Smooth muscle cell (in vitro differentiated cells): ENCODE measurements at regions not wholly inside any gene's neighbourhood (a gene's known extent, or its start where the extent isn't known, plus 50 kb on each side); places are given as distances from the start of the nearest gene placed in this dataset.

Experiments
- DNase-seq: peaks from one replicate; lab custom pipeline; 2025; ENCODE audit not compliant: unreplicated experiment; lab: John Stamatoyannopoulos, UW
- H2AFZ ChIP-seq: fragments of 200-600 bp; sonication (generic); 2 replicates; pipeline ENCODE4 v1.6.0; 2016; ENCODE audit warnings: antibody characterized with exemption, low read depth, mild to moderate bottlenecking
- H3F3A ChIP-seq: fragments of 200-600 bp; sonication (generic); 2 replicates; pipeline ENCODE4 v1.6.0; 2017; ENCODE audit warnings: antibody characterized with exemption, low read depth
- H3K27ac ChIP-seq: fragments of 200-600 bp; sonication (generic); 2 replicates; pipeline ENCODE4 v1.5.1; 2016; ENCODE audit warnings: low read depth, mild to moderate bottlenecking
- H3K27me3 ChIP-seq: fragments of 200-600 bp; sonication (generic); 2 replicates; pipeline ENCODE4 v1.6.1; 2016; ENCODE audit warnings: low read depth, mild to moderate bottlenecking
- H3K36me3 ChIP-seq: fragments of 200-600 bp; sonication (generic); 2 replicates; pipeline ENCODE4 v1.5.1; 2016; ENCODE audit warnings: low read depth
- H3K4me1 ChIP-seq: fragments of 200-600 bp; sonication (generic); 2 replicates; pipeline ENCODE4 v1.5.1; 2016; ENCODE audit warnings: low read depth
- H3K4me2 ChIP-seq: fragments of 200-600 bp; sonication (generic); 2 replicates; pipeline ENCODE4 v1.6.0; 2016; ENCODE audit warnings: mild to moderate bottlenecking
- H3K4me3 ChIP-seq: fragments of 200-600 bp; sonication (generic); 2 replicates; pipeline ENCODE4 v1.5.1; 2016; ENCODE audit warnings: mild to moderate bottlenecking
- H3K79me2 ChIP-seq: fragments of 200-600 bp; sonication (generic); 2 replicates; pipeline ENCODE4 v1.6.0; 2016; ENCODE audit warnings: low read depth, mild to moderate bottlenecking
- H3K9ac ChIP-seq: fragments of 200-600 bp; sonication (generic); 2 replicates; pipeline ENCODE4 v1.6.0; 2016; ENCODE audit warnings: low read depth
- H3K9me3 ChIP-seq: fragments of 200-600 bp; sonication (generic); replicated peaks from 2 replicates; pipeline ENCODE4 v1.5.1; 2016; ENCODE audit warnings: low read depth
- H4K20me1 ChIP-seq: fragments of 200-600 bp; sonication (generic); 2 replicates; pipeline ENCODE4 v1.6.0; 2016; ENCODE audit warnings: low read depth
- CTCF ChIP-seq: fragments of 200-600 bp; sonication (generic); IDR thresholded peaks from 2 replicates; pipeline ENCODE4 v1.5.1; 2017; ENCODE audit warnings: borderline replicate concordance, mild to moderate bottlenecking, antibody characterized with exemption; ENCODE audit not compliant: insufficient read depth, poor library complexity, severe bottlenecking
- WGBS: methylation state at CpG from one replicate; pipeline ENCODE4 v1.1.7; 2016; ENCODE audit warnings: low lambda C conversion rate; 5-methylcytosine and 5-hydroxymethylcytosine counted together

GRCh38 chr5:40025586-40025985 is 600.8 kb upstream of the DAB2 start:
- H3K36me3 ChIP-seq, result no peaks in the 10 kb centered on the region

GRCh38 chr5:40022057-40022456 is 597.3 kb upstream of the DAB2 start:
- H3K27me3 ChIP-seq, result no peaks in the 10 kb centered on the region
- H3K27ac ChIP-seq, result no peak overlapping the region
- no peaks in the 10 kb centered on the region for H3K79me2 ChIP-seq
- WGBS, result 94% methylated on average over 1 of the region's 1 CpG
- DNase-seq, result no peak
- no peak overlapping the region for H3K4me2 ChIP-seq
- H3F3A ChIP-seq, result no peaks in the 10 kb centered on the region
- no peak for TF ChIP-seq CTCF
- no peaks in the 10 kb centered on the region for H3K36me3 ChIP-seq
- H2AFZ ChIP-seq, result no peak overlapping the region
- H4K20me1 ChIP-seq, result no peaks in the 10 kb centered on the region
- no peak overlapping the region for H3K9ac ChIP-seq
- no peaks in the 10 kb centered on the region for H3K9me3 ChIP-seq
- H3K4me1 ChIP-seq, result no peaks in the 10 kb centered on the region
- no peak overlapping the region for H3K4me3 ChIP-seq

More at GRCh38 chr5:40025586-40025985, 600.8 kb upstream of the DAB2 start:
- Histone ChIP-seq H3K4me2 (no peak overlapping the region), H2AFZ (no peak overlapping the region), H3K9ac (no peak overlapping the region), H4K20me1 (no peaks in the 10 kb centered on the region), H3F3A (no peaks in the 10 kb centered on the region), H3K4me1 (no peaks in the 10 kb centered on the region), H3K27me3 (no peaks in the 10 kb centered on the region), H3K79me2 (no peaks in the 10 kb centered on the region), H3K4me3 (no peak overlapping the region), H3K9me3 (no peaks in the 10 kb centered on the region), H3K27ac (no peak overlapping the region)
- WGBS, result 56% methylated on average over 3 of the region's 3 CpGs
- no peak for TF ChIP-seq CTCF
- no peak for DNase-seq

- Histone ChIP-seq H3K4me3 (no peak overlapping the region), H3K27ac (no peak overlapping the region), H2AFZ (no peak overlapping the region), H3K9me3 (no peaks in the 10 kb centered on the region), H3K36me3 (no peaks in the 10 kb centered on the region), H3F3A (no peaks in the 10 kb centered on the region), H3K9ac (no peak overlapping the region), H3K27me3 (no peaks in the 10 kb centered on the region), H3K79me2 (no peaks in the 10 kb centered on the region), H3K4me2 (no peak overlapping the region), H3K4me1 (no peaks in the 10 kb centered on the region), H4K20me1 (no peaks in the 10 kb centered on the region)
- DNase-seq, result no peak
- no peak for TF ChIP-seq CTCF
- 89% methylated on average over 2 of the region's 2 CpGs for WGBS
These were observed 596.2 kb upstream of the DAB2 start for GRCh38 chr5:40021007-40021406.

- Histone ChIP-seq H3K27ac (no peak overlapping the region), H3K9me3 (no peaks in the 10 kb centered on the region), H3K27me3 (no peaks in the 10 kb centered on the region), H3F3A (no peaks in the 10 kb centered on the region), H3K4me3 (no peak overlapping the region), H3K4me1 (no peaks in the 10 kb centered on the region), H3K36me3 (no peaks in the 10 kb centered on the region), H3K9ac (no peak overlapping the region), H4K20me1 (no peaks in the 10 kb centered on the region), H2AFZ (no peak overlapping the region), H3K79me2 (no peaks in the 10 kb centered on the region), H3K4me2 (no peak overlapping the region)
- no peak for TF ChIP-seq CTCF
- 88% methylated on average over 3 of the region's 3 CpGs for WGBS
- no peak for DNase-seq
These were observed 593.1 kb upstream of the DAB2 start for GRCh38 chr5:40017918-40018317.
